ENCODE measurements at regions not wholly inside any gene's neighbourhood (a gene's known extent, or its start where the extent isn't known, plus 50 kb on each side); places are given as distances from the start of the nearest gene placed in this dataset.

DNA sequence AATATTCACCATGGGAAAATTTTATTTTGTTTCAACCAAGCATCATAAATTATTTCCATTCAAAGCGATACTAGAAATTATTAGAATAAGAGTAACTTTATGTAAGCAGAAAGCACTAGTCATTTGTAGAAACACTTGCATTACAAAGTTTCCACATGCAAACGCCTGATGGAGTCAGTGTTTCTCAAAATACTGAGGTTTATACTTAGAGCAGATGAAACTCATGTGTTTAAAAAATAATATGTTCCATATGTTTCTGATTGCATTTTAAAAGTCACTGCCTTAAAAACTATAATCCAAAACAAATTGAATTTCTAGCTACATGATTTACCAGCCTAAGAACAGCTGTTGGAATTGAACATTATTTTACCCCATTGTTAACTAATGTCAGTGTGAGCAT is 1246.4 kb downstream of the SLC16A7 start:
- H3K27ac ChIP-seq, result no peak overlapping the region
- intact Hi-C loops (cut with DNase I; ENCODE audit: low total_unique reads), result no loop called here
- H3K4me1 ChIP-seq, result no peaks in the 10 kb centered on the region

DNA sequence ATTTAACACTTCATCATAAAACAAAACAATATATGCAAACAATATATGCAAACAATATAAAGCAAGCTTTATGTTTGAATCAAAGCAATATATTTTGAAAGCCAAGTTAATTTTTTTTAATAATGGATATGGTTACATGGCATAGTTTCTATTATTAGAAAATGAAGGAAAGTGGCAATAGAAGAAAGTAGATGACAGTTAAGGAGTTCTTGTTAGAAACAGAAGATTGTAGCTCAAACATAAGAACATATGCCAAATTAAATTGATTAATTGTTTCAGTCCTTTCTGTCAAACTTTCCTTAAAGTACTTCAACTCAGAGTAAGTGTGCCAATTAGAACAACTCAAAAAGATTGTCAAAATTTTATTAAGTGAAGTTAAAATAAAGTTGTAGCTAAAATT is 1248.3 kb downstream of the SLC16A7 start:
- Histone ChIP-seq H3K27me3 (no peaks in the 10 kb centered on the region), H3K36me3 (no peaks in the 10 kb centered on the region), H3K4me1 (no peaks in the 10 kb centered on the region), H3K27ac (no peak overlapping the region), H3K4me3 (no peak overlapping the region), H3K9me3 (no peaks in the 10 kb centered on the region)
- intact Hi-C loops (cut with DNase I; ENCODE audit: low total_unique reads), result no loop called here
- DNase-seq (ENCODE audit: low spot score in 2 of 2), result no peak
- TF ChIP-seq POLR2AphosphoS5 (IDR thresholded peaks at IDR 0.05) (no peak), POLR2A (IDR thresholded peaks at IDR 0.05) (no peak)
- TF ChIP-seq, protein P1, sequence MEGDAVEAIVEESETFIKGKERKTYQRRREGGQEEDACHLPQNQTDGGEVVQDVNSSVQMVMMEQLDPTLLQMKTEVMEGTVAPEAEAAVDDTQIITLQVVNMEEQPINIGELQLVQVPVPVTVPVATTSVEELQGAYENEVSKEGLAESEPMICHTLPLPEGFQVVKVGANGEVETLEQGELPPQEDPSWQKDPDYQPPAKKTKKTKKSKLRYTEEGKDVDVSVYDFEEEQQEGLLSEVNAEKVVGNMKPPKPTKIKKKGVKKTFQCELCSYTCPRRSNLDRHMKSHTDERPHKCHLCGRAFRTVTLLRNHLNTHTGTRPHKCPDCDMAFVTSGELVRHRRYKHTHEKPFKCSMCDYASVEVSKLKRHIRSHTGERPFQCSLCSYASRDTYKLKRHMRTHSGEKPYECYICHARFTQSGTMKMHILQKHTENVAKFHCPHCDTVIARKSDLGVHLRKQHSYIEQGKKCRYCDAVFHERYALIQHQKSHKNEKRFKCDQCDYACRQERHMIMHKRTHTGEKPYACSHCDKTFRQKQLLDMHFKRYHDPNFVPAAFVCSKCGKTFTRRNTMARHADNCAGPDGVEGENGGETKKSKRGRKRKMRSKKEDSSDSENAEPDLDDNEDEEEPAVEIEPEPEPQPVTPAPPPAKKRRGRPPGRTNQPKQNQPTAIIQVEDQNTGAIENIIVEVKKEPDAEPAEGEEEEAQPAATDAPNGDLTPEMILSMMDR (IDR thresholded peaks at IDR 0.05), result no peak

More for the DNA sequence above, 1246.4 kb downstream of the SLC16A7 start:
- DNase-seq (ENCODE audit: low spot score in 2 of 2), result no peak
- Histone ChIP-seq H3K9me3 (no peaks in the 10 kb centered on the region), H3K36me3 (no peaks in the 10 kb centered on the region), H3K27me3 (no peaks in the 10 kb centered on the region), H3K4me3 (no peak overlapping the region)
- no peak for TF ChIP-seq POLR2AphosphoS5 (IDR thresholded peaks at IDR 0.05)
- TF ChIP-seq POLR2A (IDR thresholded peaks at IDR 0.05), result no peak
- TF ChIP-seq, protein P1 (IDR thresholded peaks at IDR 0.05), result no peak

- TF ChIP-seq POLR2A (IDR thresholded peaks at IDR 0.05) (no peak), POLR2AphosphoS5 (IDR thresholded peaks at IDR 0.05) (no peak)
- TF ChIP-seq, protein P1 (IDR thresholded peaks at IDR 0.05), result no peak
Observed at GRCh38 chr12:60844875-60845274, 1249.0 kb downstream of the SLC16A7 start.

DNA sequence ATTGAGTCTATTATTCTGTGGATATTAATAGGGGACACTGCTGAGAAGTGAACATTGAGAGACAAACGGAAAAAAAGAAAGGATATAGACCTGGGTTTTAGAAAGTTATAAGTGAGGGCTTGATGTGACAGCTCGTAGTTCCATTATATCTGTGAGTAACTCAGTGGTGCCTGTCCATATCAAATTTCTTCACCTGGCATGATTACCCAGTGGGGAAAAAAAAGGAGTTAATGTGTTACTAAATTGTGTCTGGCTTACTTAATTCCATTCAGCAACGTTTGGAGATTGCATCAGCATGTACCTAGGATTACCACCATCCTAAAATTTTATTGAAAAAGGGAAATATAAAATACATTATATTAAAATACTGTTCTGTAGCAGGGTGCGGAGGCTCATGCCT is 1249.9 kb downstream of the SLC16A7 start:
- Histone ChIP-seq H3K4me3 (no peak overlapping the region), H3K27ac (no peak overlapping the region), H3K27me3 (no peaks in the 10 kb centered on the region), H3K36me3 (no peaks in the 10 kb centered on the region), H3K9me3 (no peaks in the 10 kb centered on the region), H3K4me1 (no peaks in the 10 kb centered on the region)
- TF ChIP-seq, protein P1 (IDR thresholded peaks at IDR 0.05), result no peak
- TF ChIP-seq POLR2AphosphoS5 (IDR thresholded peaks at IDR 0.05) (no peak), POLR2A (IDR thresholded peaks at IDR 0.05) (no peak)
- DNase-seq (ENCODE audit: low spot score in 2 of 2), result no peak
- intact Hi-C loops (cut with DNase I; ENCODE audit: low total_unique reads), result no loop called here

More at GRCh38 chr12:60844875-60845274, 1249.0 kb downstream of the SLC16A7 start:
- Histone ChIP-seq H3K36me3 (no peaks in the 10 kb centered on the region), H3K4me1 (no peaks in the 10 kb centered on the region), H3K27me3 (no peaks in the 10 kb centered on the region), H3K27ac (no peak overlapping the region), H3K9me3 (no peaks in the 10 kb centered on the region), H3K4me3 (no peak overlapping the region)
- intact Hi-C loops (cut with DNase I; ENCODE audit: low total_unique reads), result no loop called here
- DNase-seq (ENCODE audit: low spot score in 2 of 2), result no peak

DNA sequence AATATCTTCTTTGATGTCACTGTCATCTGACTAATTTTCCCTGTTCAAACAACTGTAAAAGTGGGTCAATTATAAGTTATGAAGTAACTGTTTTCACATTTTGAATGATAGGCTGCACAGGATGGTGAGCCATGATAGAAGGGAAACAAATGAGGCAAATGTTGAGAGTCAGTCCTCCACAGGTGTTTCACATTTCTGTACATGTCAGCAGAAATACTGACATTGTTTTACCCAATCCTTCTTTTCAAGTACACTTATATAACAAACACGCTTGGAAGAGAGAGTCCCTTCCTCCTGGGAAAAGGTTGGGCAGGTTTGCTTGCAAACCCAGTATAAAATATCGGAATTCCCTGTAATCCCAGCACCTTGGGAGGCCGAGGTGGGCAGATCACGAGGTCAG is 1251.5 kb downstream of the SLC16A7 start:
- no peak for DNase-seq (ENCODE audit: low spot score in 2 of 2)
- no peak overlapping the region for H3K27ac ChIP-seq
- no peaks in the 10 kb centered on the region for H3K9me3 ChIP-seq
- no peaks in the 10 kb centered on the region for H3K27me3 ChIP-seq
- no peaks in the 10 kb centered on the region for H3K4me1 ChIP-seq
- no peaks in the 10 kb centered on the region for H3K36me3 ChIP-seq
- intact Hi-C loops (cut with DNase I; ENCODE audit: low total_unique reads), result no loop called here
- no peak overlapping the region for H3K4me3 ChIP-seq
- TF ChIP-seq, protein P1 (IDR thresholded peaks at IDR 0.05), result no peak

All from breast epithelium (tissue), 4 donors.